ENCODE measurements at regions not wholly inside any gene's neighbourhood (a gene's known extent, or its start where the extent isn't known, plus 50 kb on each side); places are given as distances from the start of the nearest gene placed in this dataset.

DNA sequence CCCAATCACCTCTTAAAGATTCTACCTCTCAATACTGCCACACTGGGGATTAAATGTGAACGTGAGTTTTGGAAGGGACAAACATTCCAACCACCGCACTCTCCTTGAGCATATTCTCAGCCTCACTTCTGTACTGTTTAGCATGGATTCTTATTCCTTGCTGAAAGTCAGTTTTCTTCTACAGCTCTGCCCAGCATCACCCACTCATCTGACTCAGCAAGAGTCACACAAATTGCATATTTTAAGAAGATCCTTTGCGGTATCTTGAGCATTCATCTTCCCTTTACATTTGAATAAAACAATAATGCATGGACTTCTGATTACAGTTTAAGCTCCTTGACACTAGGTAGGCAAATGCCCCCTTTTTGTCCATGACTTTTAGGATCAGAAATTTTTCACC is 251.6 kb upstream of the MKLN1 start:
- TF ChIP-seq, protein P1, sequence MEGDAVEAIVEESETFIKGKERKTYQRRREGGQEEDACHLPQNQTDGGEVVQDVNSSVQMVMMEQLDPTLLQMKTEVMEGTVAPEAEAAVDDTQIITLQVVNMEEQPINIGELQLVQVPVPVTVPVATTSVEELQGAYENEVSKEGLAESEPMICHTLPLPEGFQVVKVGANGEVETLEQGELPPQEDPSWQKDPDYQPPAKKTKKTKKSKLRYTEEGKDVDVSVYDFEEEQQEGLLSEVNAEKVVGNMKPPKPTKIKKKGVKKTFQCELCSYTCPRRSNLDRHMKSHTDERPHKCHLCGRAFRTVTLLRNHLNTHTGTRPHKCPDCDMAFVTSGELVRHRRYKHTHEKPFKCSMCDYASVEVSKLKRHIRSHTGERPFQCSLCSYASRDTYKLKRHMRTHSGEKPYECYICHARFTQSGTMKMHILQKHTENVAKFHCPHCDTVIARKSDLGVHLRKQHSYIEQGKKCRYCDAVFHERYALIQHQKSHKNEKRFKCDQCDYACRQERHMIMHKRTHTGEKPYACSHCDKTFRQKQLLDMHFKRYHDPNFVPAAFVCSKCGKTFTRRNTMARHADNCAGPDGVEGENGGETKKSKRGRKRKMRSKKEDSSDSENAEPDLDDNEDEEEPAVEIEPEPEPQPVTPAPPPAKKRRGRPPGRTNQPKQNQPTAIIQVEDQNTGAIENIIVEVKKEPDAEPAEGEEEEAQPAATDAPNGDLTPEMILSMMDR (IDR thresholded peaks at IDR 0.05) = no peak
- TF ChIP-seq POLR2A (IDR thresholded peaks at IDR 0.05) (no peak), POLR2AphosphoS5 (IDR thresholded peaks at IDR 0.05) (no peak)
